Stimulated activated CD8-positive, alpha-beta memory T cell treated with anti-CD3 and anti-CD28 coated beads, Interleukin-15, amount 100 ng/mL, for 24 hours (primary cell): ENCODE measurements at regions not wholly inside any gene's neighbourhood (a gene's known extent, or its start where the extent isn't known, plus 50 kb on each side); places are given as distances from the start of the nearest gene placed in this dataset.
"Not testable (repeated sequence)": the region's sequence is repeated elsewhere in the genome, so short reads cannot be mapped to it uniquely, and the experiment has no call there.

Experiments used
- DNase-seq: peaks from one replicate; pipeline ENCODE4 v3.0.0-alpha.2; 2020; ENCODE audit warnings: low read depth

DNA sequence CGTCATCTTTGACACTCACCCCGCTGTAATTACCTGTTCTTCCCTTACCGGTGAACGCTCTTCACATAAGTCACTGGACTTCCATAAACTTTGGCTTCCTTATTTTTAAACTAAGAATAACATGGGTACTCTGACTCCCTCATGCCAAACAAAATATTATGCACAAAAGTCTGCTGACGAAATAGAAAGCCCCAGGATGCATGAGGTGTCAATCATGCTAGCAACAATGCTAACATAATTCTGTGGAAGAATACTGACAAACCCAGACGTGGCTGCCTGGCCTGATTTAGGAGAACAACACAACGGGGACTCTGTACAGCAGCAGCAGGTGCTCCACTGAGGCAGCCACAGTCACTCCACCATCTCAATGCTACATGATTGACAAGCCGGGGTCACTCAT, 137.5 kb downstream of the CCDC71L start:
- DNase-seq: no peak

DNA sequence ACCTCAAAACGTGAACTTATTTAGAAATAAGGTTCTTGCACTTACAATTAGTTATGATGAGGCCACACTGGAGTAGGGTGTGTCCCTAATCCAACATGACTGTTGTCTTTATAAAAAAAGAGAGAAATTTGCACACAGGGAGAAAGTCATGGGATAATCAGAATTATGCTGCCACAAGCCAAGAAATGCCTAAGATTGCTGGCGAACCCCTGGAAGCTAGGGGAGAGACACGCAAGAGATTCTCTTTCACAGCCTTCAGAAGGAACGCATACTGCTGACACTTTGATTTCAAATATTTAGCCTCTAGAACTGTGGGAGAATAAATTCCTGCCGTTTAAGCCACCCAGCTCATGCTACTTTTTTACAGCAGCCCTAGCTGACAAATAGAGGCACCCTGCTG, 138.3 kb downstream of the CCDC71L start:
- no peak for DNase-seq

DNA sequence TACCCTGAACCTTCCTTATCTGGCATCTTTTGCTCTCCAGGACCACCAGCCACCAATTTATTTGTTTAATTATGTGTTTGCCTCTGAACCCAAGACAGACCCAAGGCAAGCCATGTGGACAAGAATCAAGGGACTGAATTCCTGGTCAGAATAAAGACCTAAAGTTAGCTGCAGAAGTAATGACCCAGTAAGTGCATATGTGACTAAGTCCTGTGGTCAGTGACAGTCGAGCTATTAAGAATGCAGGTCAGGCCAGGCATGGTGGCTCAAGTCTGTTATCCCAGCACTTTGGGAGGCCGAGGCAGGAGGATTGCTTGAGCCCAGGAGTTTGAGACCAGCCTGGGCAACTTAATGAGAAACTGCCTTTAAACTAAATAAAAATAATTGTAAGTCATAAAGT, 139.4 kb downstream of the CCDC71L start:
- DNase-seq: no peak

DNA sequence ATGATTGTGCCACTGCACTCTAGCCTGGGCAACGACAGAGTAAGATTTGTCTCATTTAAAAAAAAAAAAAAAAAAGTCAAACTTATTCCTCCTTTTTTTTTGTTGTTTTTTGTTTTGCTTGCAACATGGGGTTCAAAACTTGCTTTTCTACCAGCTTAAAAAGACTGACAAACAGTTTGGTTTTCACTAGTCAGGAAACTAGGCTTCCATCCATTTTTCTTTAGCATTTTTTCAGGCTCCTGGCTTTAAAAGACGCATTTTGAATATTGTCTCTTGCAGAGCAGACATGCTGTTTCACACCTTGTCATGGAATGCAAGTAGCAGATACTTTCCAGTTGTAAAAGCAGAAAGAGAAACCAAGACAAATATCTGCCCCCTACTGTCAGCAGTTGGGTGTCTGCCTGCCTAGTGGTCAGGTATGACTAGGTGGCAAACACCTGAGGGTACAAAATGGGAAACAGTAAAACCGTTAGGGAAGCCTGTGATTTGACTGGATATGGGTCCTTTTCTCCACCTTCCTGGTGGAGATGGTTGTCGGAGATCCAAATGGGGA, 139.9 kb downstream of the CCDC71L start:
- DNase-seq: no peak

DNA sequence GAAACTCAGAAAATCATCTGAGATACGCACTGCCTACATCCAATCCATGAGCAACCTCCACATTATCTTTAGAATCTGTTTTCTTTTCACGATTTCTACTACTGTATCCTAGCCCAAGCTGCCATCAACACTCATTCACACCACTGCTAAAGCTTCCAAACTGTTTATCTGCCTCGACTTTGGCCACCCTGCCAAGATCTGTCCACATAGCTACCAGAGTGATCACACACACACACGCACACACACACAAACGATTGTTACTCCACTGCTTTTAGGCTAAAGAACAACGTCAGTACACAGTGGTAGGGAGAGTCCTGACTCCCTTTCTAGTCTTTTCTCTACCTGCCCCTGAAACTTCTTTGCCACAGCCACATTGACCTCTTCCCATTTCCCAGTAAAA, 142.0 kb downstream of the CCDC71L start:
- DNase-seq: no peak

DNA sequence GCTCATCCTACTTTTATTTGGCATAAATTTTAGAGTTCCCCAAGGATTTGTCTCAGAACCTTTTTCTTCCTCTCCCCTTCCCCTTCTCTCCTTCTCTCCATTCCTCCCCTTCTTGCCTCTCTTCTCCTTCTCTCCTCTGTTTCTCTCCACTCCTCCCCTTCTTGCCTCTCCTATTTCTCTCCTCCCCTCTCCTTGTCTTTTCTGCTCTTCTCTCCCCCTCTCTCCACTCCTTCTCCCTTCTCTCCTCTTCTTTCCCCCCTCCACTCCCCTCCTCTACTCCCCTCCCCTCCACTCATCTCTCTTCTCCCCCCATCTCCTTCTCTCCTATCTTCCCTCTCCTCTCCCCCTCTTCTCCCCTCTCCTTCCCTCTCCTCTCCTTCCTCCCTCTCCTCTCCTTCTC, 142.7 kb downstream of the CCDC71L start:
- no peak for DNase-seq

DNA sequence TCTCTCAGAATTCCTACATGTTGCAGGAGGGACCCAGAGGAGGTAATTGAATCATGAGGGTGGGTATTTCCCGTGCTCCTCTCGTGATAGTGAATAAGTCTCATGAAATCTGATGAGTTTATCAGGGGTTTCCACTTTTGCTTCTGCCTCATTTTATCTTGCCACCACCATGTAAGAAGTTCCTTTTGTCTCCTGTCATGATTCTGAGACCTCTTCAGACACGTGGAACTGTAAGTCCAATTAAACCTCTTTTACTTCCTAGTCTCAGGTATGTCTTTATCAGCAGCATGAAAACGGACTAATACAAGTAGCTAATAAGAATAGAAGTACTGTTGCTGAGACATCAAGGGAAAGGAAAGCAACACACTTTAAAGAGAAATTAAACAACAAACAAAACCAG, 143.4 kb downstream of the CCDC71L start:
- no peak for DNase-seq

DNA sequence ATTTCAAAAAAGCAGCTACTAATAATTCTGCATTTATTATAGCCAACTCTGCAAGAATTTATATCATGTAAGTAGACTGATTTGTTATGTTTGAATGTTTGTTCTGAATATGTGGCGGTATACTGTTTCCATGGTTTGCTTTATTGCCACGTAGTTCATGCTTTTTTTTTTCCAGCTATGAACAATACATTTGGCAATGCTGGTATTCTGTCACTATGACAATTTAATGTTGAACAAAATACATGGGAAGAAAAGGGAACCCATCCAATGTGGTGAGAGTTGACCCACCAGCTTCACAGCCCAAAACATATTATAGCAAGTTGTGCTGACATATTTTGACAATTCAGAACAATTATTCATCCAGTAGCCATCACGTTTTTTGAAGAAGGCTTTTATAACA, 145.6 kb downstream of the CCDC71L start:
- no peak for DNase-seq

DNA sequence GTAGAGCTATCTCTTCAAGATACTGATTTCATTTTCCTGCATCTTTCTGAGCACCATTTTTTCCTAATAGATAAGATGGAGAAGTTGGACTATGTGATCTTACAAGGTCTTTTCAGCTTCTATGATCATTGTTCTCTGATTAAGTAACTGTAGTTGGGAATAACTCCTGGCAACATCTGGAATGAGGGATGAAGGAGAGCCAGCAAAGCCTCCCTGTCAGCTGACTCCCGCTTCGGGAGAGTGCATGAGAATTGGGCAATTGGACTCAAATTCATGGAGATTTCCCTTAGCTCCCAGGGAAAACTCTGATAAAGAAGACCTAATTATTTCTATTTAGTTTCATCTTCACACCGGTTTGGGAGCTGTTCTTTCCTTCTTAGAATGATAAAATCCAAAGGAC, 146.1 kb downstream of the CCDC71L start:
- DNase-seq: no peak

DNA sequence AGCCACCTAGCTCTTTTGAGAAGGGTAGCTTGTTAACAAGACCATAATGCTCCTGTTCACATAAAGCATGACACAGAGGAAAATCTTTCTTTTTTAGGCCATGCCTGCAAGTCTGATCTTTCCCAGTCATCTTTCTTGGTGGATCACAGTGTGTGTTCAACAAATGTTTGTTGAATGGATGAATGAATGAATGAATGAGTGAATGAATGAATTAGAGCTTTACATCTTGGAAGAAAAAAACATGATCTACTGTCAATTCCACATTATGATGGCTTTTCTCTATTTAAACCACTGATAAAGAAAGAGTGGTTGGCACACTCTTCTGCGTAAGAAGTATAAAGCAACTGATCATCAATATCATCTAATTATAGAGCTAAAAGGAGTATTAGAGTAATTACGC, 148.7 kb downstream of the CCDC71L start:
- no peak for DNase-seq

DNA sequence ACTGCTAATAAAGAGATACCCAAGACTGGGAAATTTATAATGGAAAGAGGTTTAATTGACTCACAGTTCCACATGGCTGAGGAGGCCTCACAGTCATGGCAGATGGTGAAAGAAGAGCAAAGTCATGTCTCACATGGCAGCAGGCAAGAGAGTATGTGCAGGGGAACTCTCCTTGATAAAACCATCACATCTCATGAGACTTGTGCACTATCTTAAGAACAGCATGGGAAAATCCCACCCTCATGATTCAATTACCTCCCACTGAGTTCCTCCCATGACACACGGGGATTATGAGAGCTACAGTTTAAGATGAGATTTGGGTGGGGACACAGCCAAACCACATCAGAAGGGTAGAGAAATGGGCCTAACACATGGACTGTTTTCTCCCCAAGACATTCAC, 156.3 kb downstream of the CCDC71L start:
- DNase-seq: no peak

DNA sequence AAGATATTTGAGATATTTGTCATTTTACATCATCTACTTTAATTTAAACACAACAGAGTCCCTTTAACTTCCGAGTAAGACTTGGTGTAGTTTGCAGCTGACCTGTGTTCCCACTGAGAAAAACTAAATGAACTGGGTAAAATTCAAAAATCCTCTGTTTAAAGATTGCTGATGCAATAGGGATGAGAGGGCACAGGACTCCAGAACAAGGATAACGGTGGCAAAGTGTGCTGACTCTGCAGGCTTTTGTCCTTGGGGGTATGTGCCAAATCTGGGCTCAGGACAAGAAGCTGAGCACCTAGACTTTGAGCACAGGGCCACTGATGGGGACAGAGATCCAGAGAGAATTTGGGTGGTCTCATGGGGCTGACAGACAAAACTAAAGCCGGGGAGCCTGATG, 156.8 kb downstream of the CCDC71L start:
- no peak for DNase-seq

DNA sequence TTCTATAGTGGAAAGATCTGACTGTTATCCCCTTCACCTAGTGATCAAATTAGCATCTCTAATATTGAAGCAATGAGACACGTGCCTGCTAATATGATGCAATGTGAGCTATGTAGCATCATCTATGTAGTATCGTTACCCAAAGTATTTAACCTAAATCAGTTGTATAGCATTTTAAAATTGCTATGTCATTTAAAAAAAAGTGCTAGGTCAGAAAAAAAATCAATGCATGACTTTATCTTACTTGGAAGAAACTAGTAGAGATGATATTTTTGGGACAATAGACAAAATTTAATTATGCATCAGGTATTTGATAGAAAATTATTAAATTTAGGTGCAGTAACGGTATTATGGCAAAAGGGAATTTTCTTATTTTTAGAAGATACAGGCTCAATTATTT, 157.3 kb downstream of the CCDC71L start:
- no peak for DNase-seq

DNA sequence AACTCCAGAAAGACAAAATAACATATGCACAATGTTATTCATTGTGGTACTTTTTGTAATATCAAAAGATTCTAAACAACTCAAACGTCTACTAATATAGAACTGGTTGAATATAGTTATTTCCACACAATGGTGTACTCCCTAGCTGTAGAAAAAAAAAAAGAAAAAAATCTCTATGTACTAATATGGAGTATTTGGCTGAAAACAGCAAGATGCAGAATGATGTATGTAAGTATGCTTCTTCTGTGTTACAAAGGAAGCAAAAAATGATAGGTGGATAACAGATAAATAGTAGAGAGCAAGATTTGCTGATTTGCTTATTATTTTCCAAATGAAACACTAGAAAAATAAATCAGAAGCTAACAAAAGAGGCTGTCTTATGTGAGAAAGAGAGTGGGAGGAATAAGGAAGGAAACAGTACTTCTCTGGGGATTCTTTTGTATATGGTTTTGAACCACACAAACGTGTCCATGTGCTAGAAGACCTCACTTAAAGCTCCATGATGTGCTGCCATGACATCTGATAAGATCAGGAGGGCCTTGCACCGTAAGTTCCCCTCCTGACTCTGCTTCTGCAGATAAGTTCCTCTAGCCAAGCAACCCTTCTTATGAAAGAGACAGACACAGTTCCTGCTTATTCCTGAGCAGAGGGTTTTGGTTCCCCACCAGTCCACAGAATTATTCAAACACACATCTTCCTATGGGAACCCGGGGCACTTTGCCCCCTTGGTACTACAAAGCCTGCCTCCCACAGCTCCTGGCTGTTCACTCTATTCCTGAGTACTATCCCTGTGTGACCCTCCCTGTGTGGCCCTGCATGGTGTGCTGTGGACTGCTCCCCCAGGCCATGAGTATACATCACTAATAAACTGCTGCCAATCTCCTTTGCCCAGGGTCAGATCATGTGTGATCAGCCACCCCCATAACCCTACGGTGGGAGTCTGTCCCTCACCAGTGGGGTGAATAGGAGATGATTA, 159.1 kb downstream of the CCDC71L start:
- no peak for DNase-seq

DNA sequence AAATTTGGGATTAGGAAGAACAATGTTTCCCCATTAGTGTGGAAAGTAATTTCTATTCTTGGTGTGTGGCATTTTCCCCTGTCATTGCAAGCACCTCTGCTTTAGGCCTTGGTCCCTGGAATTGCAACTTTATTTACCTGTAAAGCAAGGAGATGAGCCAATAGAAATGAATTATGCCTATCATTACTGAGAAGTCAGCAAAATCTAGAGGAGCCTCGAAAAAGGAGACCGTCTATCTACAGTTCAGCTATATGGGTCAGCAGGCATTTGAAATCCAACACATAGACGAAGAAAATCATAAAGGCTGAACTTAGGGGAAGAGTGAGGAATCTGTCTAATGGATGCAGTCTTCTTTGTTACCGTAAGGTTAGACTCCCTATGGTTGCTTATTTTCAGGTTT, 161.1 kb downstream of the CCDC71L start:
- no peak for DNase-seq

DNA sequence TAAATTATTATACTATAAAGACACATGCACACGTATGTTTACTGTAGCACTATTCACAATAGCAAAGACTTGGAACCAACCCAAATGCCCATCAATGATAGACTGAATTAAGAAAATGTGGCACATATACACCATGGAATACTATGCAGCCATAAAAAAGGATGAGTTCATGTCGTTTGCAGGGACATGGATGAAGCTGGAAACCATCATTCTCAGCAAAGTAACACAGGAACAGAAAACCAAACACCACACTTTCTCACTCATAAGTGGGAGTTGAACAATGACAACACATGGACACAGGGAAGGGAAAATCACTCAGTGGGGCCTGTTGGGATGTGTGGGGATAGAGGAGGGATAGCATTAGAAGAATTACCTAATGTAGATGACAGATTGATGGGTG, 163.0 kb downstream of the CCDC71L start:
- not testable (repeated sequence) for DNase-seq

DNA sequence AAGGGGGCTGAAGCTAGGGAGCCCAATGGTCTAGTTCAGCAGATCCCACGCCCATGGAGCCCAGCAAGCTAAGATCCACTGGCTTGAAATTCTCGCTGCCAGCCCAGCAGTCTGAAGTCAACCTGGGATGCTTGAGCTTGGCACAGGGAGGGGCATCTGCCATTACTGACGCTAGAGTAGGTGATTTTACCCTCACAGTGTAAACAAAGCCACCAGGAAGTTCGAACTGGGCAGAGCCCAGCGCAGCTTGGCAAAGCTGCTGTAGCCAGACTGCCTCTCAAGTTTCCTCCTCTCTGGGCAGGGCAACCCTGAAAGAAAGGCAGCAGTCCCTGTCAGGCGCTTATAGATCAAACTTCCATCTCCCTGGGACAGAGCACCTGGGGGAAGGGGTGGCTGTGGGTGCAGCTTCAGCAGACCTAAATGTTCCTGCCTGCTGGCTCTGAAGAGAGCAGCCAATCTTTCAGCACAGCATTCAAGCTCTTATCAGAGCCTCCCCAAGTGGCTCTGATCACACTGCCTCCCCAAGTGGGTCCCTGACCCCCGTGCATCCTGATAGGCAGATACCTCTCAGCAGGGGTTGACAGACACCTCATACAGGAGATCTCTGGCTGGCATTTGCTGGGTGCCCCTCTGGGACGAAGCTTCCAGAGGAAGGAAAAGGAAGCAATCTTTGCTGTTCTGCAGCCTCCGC, 167.8 kb downstream of the CCDC71L start:
- DNase-seq: no peak

DNA sequence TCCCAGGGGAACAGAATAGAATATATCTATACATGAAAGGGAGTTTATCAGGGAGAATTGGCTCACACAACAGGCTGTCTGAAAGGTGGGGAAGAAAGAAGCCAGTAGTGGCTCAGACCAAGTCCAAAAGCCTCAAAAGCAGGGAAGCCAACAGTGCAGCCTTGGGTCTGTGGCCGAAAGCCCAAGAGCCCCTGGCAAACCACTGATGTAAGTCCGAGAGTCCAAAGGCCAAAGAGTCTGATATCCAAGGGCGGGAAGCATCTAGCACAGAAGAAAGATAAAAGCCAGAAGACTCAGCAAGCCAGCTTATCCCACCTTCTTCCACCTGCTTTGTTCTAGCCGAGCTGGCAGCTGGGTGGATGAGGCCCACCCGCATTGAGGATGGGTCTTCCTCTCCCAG, 172.5 kb downstream of the CCDC71L start:
- no peak for DNase-seq

DNA sequence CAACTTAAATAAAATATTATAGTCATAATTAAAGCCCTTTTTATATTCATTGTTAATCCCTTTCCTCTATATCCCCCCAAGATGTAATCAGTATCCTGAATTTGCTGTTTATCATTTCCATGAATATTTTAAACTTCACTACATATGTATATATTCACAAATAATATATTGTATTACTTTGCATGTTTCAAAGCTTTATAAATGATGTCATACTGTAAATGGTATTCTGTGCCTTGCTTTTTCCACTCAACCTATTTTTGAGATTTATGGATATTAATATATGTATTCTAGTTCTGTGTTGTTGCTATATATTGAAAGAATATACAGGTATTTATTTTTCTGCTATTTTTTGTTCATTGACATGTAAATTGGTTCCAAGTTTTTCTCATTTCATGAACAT, 173.1 kb downstream of the CCDC71L start:
- no peak for DNase-seq

DNA sequence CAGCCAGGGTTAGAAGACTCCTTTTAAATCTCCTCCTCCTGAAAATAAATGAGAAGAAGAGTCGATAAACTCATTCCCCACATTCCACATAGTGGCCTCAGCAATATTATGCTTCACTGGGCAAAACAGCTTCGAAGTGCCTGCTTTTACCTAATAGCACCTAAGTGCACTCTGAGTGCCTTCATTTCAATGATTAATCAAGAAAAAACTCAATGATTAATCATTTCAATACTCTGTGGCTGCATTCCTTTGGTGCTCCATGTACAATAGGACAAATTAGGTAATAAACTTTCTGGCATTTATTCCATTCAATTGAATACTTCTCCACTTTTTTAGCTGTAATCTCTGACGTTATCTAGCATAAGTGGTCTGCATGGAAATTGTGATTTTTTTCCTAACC, 174.6 kb downstream of the CCDC71L start:
- no peak for DNase-seq

DNA sequence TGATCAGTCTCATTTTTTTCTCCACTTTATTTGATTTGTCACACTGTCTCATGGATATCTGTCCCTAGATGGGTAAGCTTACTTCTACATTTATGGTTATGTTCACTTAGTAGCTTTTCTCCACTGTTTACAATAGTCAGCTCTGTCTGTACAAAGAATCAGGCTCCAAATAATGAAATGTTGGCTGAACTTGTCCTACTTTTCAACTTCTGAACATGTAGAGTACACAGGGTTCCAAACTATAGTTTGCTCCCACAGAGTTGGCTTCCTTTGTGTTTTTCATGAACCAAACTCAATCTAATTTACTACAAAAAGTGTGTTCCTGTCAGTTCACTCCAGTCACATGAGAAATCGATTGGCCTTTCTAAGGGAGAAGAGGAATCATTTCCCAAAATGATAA, 175.0 kb downstream of the CCDC71L start:
- no peak for DNase-seq

DNA sequence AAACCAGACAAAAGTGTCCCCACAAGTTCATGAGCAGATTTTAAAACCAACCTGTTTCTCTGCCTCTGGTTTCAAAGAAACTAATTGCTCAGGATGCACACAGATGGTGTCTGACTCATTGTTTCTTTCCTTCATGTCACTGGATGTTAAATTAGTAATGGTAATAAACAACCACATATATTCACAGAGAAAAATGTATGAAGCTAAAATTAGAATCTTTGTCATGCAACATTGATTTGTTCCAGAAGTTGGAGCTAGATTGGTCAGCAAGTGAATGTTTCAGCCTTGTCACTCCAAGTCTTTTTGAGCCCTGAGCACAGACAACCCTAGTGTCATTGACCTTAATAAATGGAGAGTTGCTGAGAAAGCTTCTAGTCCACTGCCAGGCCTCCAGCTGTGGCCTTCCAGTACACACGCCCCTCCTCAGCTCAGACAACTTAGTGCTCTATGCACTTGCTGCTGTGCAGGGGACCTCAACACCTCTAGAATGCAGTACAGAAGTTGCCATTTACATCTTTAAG, 175.9 kb downstream of the CCDC71L start:
- DNase-seq: no peak

DNA sequence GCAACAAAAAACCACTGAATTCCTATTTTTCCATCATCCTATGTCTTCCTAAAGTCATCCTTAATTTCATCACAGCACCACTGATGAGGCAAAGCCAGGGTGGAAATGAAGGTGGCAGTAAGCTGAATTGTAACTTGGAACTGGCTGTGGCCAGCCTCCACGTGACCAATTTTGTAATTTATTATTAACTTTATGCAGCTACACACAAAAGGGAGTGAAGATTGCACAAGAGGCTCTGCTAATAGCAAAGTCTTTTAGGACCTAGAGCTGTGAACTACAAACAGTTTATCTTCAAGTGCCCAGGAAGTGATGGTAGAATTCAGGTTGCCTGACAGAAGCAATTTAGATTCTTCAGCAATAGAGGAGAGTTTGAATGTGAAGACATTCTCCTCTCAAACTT, 176.4 kb downstream of the CCDC71L start:
- no peak for DNase-seq
